Activated CD4-positive, alpha-beta T cell treated with anti-CD3 and anti-CD28 coated beads, Interleukin-2, amount 50 U/mL, for 48 hours (primary cell): ENCODE measurements at regions not wholly inside any gene's neighbourhood (a gene's known extent, or its start where the extent isn't known, plus 50 kb on each side); places are given as distances from the start of the nearest gene placed in this dataset.

ENCODE experiments used
- DNase-seq, 2 experiments: peaks; one replicate each; pipeline ENCODE4 v3.0.0-alpha.2; 2020

GRCh38 chr5:114296191-114296590 lies 65.7 kb upstream of the KCNN2 start:
- DNase-seq: no peak

DNA sequence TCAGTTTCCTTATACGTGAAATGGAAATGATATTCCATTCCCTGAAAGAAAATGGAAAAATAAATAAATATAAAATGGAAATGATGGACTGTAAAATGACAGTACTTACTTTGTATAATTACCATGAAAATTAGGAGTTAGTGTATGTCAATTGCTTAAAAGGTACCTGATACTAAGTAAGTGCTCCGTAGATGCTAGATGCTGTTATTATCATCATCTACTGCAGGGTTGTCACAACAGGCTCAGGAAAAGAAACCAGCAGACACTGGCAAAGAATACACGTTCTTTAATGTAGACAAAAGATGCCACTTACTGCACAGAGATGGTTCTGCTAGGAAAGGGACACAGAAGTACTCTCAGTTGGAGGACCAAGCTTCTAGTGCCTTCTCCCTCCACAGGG lies 64.0 kb upstream of the KCNN2 start:
- no peak for DNase-seq

- DNase-seq: no peak
Observed at GRCh38 chr5:114305402-114306207, 56.3 kb upstream of the KCNN2 start.

DNA sequence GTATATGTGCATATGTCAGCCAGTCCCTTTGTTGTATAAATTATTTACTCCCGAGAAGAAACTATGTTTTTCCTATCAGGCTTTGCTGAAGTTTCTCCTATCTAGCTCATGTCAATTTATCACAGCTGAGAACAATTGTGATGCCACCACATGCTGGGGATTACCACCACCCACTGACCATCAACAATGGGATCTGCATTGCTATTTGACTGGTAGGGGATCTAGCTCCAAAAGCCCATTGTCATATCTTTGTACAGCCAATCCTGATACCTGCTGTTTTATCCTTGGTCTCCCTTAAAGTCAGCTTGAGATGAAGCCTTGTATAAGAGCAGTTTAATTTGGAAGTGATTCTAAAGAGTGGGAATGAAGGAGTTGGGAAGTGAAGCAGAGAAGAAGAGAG lies 53.9 kb upstream of the KCNN2 start:
- no peak for DNase-seq

DNA sequence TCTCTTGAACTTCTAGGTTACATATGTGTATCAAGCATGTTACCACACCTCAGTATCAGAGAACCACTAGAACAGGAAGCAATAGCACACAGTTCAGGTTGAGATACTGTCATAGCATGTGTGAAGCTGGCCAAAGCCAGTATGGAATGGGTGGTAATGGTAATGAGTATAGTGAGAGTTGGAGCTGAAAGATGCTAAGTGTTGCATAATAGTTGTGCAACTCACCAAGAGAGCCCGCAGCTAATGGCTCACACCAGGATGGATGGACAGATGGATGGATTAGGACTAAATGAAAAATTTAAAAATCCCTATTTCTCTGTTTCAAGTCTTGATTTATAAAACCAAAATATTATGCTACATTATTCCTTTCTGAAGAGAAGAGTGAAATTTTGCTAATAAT lies 53.4 kb upstream of the KCNN2 start:
- DNase-seq: no peak

DNA sequence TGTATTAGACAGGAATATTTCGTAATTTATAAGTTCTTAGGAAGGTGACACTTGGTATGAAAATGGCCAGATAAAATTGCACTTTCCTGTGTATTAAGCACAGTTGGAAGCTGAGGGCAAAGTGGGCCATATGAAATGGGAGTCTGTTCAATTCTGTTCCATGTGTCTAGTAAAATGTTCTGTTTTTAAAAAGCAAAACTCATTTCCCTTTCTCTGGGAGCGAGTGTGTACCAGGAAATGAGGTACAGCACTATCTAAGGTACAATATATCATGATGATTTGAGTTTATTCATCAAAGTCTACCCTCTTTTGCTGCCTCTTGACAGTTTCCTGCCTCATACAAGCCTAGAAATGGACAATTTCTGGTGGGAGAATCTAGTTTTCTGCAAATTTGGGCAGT lies 51.2 kb upstream of the KCNN2 start:
- no peak for DNase-seq

DNA sequence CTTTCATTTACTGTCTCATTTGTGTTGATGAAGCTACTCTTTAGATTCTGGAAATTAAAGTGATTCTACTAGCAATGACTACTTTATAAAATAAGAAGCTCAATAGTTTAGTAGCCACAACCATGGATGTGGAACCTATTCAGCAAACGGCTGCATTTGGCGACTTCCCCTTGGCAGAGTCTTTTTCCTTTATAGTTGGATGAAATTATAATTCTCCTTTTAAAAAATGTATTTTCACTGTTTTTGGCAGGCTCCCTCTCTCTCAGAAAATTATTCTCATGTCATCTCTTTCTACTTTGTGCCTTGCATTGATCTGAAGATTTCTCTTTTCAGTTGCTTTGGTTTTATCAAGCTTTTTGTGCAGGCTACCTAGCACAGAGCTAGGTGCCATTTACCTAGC lies 50.6 kb upstream of the KCNN2 start:
- DNase-seq: no peak

DNA sequence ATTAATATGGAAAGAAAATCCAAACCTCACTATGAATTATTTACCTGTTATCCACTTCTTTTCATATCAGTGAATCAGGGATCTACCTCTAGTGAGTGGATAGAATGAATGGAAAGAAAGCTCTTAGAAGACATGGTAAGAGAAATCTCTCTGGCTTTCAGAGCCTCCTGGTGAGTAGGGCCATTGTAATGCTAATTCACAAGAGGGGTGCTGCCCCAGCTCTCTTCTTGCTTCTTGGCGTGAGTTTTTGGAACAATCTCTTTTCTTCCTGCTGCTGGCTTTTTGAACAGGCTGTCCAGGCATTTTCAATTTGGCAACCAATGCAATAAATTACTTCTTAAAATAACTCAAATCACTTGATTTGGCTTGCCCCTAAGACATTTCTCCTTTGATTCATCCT lies 49.9 kb upstream of the KCNN2 start:
- no peak for DNase-seq
